HepG2 (cell line): ENCODE measurements at regions not wholly inside any gene's neighbourhood (a gene's known extent, or its start where the extent isn't known, plus 50 kb on each side); places are given as distances from the start of the nearest gene placed in this dataset.

Experiments
- ATAC-seq: fragments of 200-7000 bp; cut with Tn5 transposase; 3 replicates; pipeline ENCODE4 v1.9.1; 2020; ENCODE audit warnings: mild to moderate bottlenecking, moderate library complexity
- BruUV-seq: library from RNA; stranded (reverse); fragments of 400-500 nt; replicated peaks from 2 replicates; lab custom pipeline; 2021; lab: Mats Ljungman, UMichigan
- CTCF ChIA-PET: fragments of 300-600 bp; formaldehyde crosslinking; extraction: SDS; loops from one replicate; lab custom pipeline; 2021; ENCODE audit warnings: low total read pairs, inconsistent platforms, low intra/inter-chr PET ratio; lab: Yijun Ruan, JAX
- POLR2A ChIA-PET: fragments of 350-600 bp; sonication (Branson Sonifier 250); formaldehyde crosslinking; loops from one replicate; lab custom pipeline; 2020; ENCODE audit warnings: antibody characterized with exemption, inconsistent platforms; lab: Yijun Ruan, JAX
- DNase-seq: peaks from one replicate; pipeline ENCODE4 v3.0.0-alpha.2; 2015; ENCODE audit warnings: low spot score
- FAIRE-seq: peaks from 3 replicates; lab custom pipeline; 2011; peaks lifted over from hg19 to GRCh38; lab: Jason Lieb, UNC
- H2AFZ ChIP-seq: one replicate; pipeline ENCODE4 v1.6.1; 2011; ENCODE audit warnings: low read length, inconsistent platforms
- H3K27ac ChIP-seq: fragments of 300-600 bp; 3 replicates; pipeline ENCODE4 v1.8.0; 2011; ENCODE audit warnings: mixed run types, mild to moderate bottlenecking, mixed read lengths, low read length, inconsistent platforms; ENCODE audit not compliant: insufficient read depth; ENCODE audit errors: extremely low read length
- H3K27me3 ChIP-seq, 2 experiments: fragments of 200-600 bp in 1 of 2; 2 replicates in 1 of 2; 3 replicates in 1 of 2; pipeline versions ENCODE4 v1.6.0 to v1.8.0; 2011; ENCODE audit warnings: low read length in 2 of 2, mild to moderate bottlenecking in 2 of 2, moderate library complexity in 2 of 2, inconsistent platforms in 1 of 2; ENCODE audit not compliant: insufficient read depth in 2 of 2, control insufficient read depth in 1 of 2
- H3K36me3 ChIP-seq, 2 experiments: fragments of 200-600 bp in 1 of 2; replicated peaks in 1 of 2; 2 replicates in 1 of 2; 3 replicates in 1 of 2; pipeline versions ENCODE4 v1.5.1 to v1.8.0; 2011; ENCODE audit warnings: low read length in 2 of 2, inconsistent platforms in 1 of 2; ENCODE audit not compliant: insufficient read depth in 2 of 2, control insufficient read depth in 1 of 2
- H3K4me1 ChIP-seq: 2 replicates; pipeline ENCODE4 v1.5.1; 2012; ENCODE audit warnings: low read length, inconsistent platforms; ENCODE audit not compliant: insufficient read depth
- H3K4me2 ChIP-seq: 2 replicates; pipeline ENCODE4 v1.6.0; 2011; ENCODE audit warnings: low read depth, low read length, inconsistent platforms
- H3K4me3 ChIP-seq, 3 experiments: fragments of 200-600 bp in 1 of 3; sonication (generic), shearing (Covaris generic) in 1 of 3; replicated peaks in 1 of 3; 2 replicates each; pipeline ENCODE4 v1.5.1; 2011 to 2016; ENCODE audit warnings: low read length in 3 of 3, inconsistent platforms in 2 of 3, low read depth in 2 of 3, mild to moderate bottlenecking in 2 of 3, control low read depth in 1 of 3, mixed read lengths in 1 of 3; ENCODE audit not compliant: insufficient read depth in 1 of 3
- H3K79me2 ChIP-seq: one replicate; pipeline ENCODE4 v1.6.1; 2011; ENCODE audit warnings: low read length, inconsistent platforms; ENCODE audit not compliant: insufficient read depth
- H3K9ac ChIP-seq: 2 replicates; pipeline ENCODE4 v1.6.0; 2011; ENCODE audit warnings: mild to moderate bottlenecking, low read depth, low read length, inconsistent platforms; ENCODE audit not compliant: insufficient read depth
- H3K9me3 ChIP-seq: 2 replicates; pipeline ENCODE4 v1.5.1; 2012; ENCODE audit warnings: mild to moderate bottlenecking, low read length
- H4K20me1 ChIP-seq: 2 replicates; pipeline ENCODE4 v1.6.0; 2011; ENCODE audit warnings: inconsistent platforms, mild to moderate bottlenecking, low read length, moderate library complexity; ENCODE audit not compliant: insufficient read depth
- ARID2 ChIP-seq: sonication (generic); formaldehyde crosslinking; IDR thresholded peaks from 2 replicates; pipeline ENCODE4 v1.8.1; 2022; ENCODE audit warnings: mild to moderate bottlenecking, missing genetic modification reagents, borderline replicate concordance
- DPF2 ChIP-seq: sonication (generic); formaldehyde crosslinking; IDR thresholded peaks from 2 replicates; pipeline ENCODE4 v1.4.0; 2020; ENCODE audit warnings: mild to moderate bottlenecking, low read depth, missing genetic modification reagents, borderline replicate concordance
- MED8 ChIP-seq: sonication (generic); formaldehyde crosslinking; IDR thresholded peaks from 2 replicates; pipeline ENCODE4 v1.8.1; 2023; ENCODE audit warnings: mild to moderate bottlenecking, missing genetic modification reagents; ENCODE audit not compliant: insufficient replicate concordance
- MEIS2 ChIP-seq: sonication (generic); formaldehyde crosslinking; IDR thresholded peaks from 2 replicates; pipeline ENCODE4 v1.9.0; 2021; ENCODE audit warnings: mild to moderate bottlenecking, missing genetic modification reagents
- RCOR2 ChIP-seq: IDR thresholded peaks from 2 replicates; pipeline ENCODE4 v1.6.1; 2016; ENCODE audit warnings: missing biosample characterization, missing genetic modification reagents
- STAG1 ChIP-seq: sonication (generic); formaldehyde crosslinking; IDR thresholded peaks from 2 replicates; pipeline ENCODE4 v1.4.0; 2020; ENCODE audit warnings: missing genetic modification reagents
- TAF1 ChIP-seq: sonication (generic); formaldehyde crosslinking; IDR thresholded peaks from 2 replicates; pipeline ENCODE4 v1.4.0; 2020; ENCODE audit warnings: missing genetic modification reagents
- THAP11 ChIP-seq: IDR thresholded peaks from 2 replicates; pipeline ENCODE4 v1.6.1; 2016; ENCODE audit warnings: missing biosample characterization, missing genetic modification reagents
- WIZ ChIP-seq: sonication (generic); formaldehyde crosslinking; IDR thresholded peaks from 2 replicates; pipeline ENCODE4 v1.5.1; 2020; ENCODE audit warnings: mild to moderate bottlenecking, missing genetic modification reagents
- ZEB1 ChIP-seq: IDR thresholded peaks from 2 replicates; pipeline ENCODE4 v1.6.1; 2012; ENCODE audit warnings: mild to moderate bottlenecking, low read depth, inconsistent platforms; ENCODE audit not compliant: insufficient replicate concordance
- ZKSCAN1 ChIP-seq: fragments of 150-350 bp; IDR thresholded peaks from 2 replicates; pipeline ENCODE4 v1.6.1; 2014; ENCODE audit warnings: low read length
- ZKSCAN8 ChIP-seq: IDR thresholded peaks from 2 replicates; pipeline ENCODE4 v1.6.1; 2016; ENCODE audit warnings: borderline replicate concordance, missing genetic modification reagents, missing compliant biosample characterization
- WGBS: methylation state at CpG from one replicate; pipeline ENCODE4 v1.1.6; 2017; ENCODE audit warnings: low lambda C conversion rate; 5-methylcytosine and 5-hydroxymethylcytosine counted together
- in situ Hi-C: cut with HindIII; loops from 2 replicates; pipeline ENCODE4 v1.10.0; 2017; ENCODE audit warnings: low pct_unique_long_range_greater_than_20kb; ENCODE audit not compliant: extremely low pct_ligation_motif_present
- intact Hi-C: fragments of 100-400 bp; cut with micrococcal nuclease; formaldehyde crosslinking; loops from one replicate; pipeline ENCODE4 v1.10.0; 2022; ENCODE audit not compliant: unreplicated experiment
- TF ChIP-seq, protein P1 (sequence below): sonication (generic); formaldehyde crosslinking; IDR thresholded peaks from 2 replicates; pipeline ENCODE4 v1.5.0; 2020; ENCODE audit warnings: missing genetic modification reagents
- TF ChIP-seq, protein P2 (sequence below): sonication (generic); formaldehyde crosslinking; IDR thresholded peaks from 2 replicates; pipeline ENCODE4 v1.8.1; 2023; ENCODE audit warnings: missing genetic modification reagents, mild to moderate bottlenecking, borderline replicate concordance
- TF ChIP-seq, protein P3 (sequence below): sonication (generic); formaldehyde crosslinking; IDR thresholded peaks from 2 replicates; pipeline ENCODE4 v1.4.0; 2020; ENCODE audit warnings: missing genetic modification reagents

DNA sequence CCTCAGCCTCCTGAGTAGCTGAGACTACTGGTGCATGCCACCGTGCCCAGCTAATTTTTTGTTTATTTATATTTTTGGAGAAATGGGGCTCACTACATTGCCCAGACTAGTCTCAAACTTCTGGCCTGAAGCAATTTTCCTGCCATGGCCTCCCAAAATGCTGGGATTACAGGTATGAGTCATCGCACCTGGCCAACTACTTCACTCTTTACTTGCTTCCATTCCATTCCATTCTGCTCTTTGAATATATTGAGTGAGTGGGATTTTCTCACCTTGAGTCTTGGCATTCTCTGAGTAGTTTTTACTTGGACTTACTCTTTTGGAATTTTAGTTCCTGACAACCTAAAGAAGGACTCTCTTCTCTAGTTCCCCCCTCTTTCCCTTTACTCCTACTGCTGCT is 93.8 kb upstream of the UNC13C start:
- ATAC-seq (no peak), FAIRE-seq (no peak), DNase-seq (no peak)
- POLR2A ChIA-PET, result no interaction called here
- no peaks in the 10 kb centered on the region for H3K36me3 ChIP-seq
- CTCF ChIA-PET, result no interaction called here
- H3K27me3 ChIP-seq, result peaks cover 0 to 11% of the 10 kb centered on the region in 2 experiments; a peak in 2 of 5 replicates
- H2AFZ ChIP-seq, result no peak overlapping the region
- no peaks in the 10 kb centered on the region for H3K79me2 ChIP-seq
- 73% methylated on average over 2 of the region's 2 CpGs for WGBS
- no TSS peak for BruUV-seq
- no peak overlapping the region for H3K4me2 ChIP-seq
- in situ Hi-C loops (no loop called here), intact Hi-C loops (no loop called here)
- no peak overlapping the region for H3K27ac ChIP-seq
- H3K4me3 ChIP-seq, result no peak overlapping the region
- H3K9me3 ChIP-seq, result no peaks in the 10 kb centered on the region
- no peaks in the 10 kb centered on the region for H4K20me1 ChIP-seq
- H3K9ac ChIP-seq, result no peak overlapping the region
- H3K4me1 ChIP-seq, result no peaks in the 10 kb centered on the region
- TF ChIP-seq ZKSCAN1, result no peak
- no peak for TF ChIP-seq WIZ (CRISPR knock-in tag)
- no peak for TF ChIP-seq DPF2
- TF ChIP-seq, protein P1, sequence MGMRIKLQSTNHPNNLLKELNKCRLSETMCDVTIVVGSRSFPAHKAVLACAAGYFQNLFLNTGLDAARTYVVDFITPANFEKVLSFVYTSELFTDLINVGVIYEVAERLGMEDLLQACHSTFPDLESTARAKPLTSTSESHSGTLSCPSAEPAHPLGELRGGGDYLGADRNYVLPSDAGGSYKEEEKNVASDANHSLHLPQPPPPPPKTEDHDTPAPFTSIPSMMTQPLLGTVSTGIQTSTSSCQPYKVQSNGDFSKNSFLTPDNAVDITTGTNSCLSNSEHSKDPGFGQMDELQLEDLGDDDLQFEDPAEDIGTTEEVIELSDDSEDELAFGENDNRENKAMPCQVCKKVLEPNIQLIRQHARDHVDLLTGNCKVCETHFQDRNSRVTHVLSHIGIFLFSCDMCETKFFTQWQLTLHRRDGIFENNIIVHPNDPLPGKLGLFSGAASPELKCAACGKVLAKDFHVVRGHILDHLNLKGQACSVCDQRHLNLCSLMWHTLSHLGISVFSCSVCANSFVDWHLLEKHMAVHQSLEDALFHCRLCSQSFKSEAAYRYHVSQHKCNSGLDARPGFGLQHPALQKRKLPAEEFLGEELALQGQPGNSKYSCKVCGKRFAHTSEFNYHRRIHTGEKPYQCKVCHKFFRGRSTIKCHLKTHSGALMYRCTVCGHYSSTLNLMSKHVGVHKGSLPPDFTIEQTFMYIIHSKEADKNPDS (CRISPR knock-in tag), result no peak
- no peak for TF ChIP-seq STAG1
- TF ChIP-seq, all 625 proteins: peak for 0

DNA sequence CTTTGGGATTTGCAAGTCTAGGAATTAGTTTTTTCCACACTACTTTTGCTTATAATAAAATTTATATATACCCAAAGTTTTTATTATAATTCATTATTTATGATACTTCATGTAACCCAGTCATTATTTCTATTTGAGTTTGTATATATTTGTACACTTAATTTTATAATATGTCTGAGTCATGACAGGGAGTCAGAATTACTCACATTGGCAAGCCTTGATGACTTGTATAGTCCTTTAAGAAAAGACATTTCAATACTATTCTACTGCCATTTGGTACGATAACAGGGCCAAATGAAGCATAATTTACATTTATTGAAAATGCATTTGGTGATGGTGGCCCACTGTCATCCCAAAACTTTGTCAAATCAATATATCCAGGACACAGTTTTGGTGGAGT is 95.9 kb upstream of the UNC13C start:
- BruUV-seq, result no TSS peak
- Histone ChIP-seq H3K4me2 (no peak overlapping the region), H2AFZ (no peak overlapping the region), H3K27ac (no peak overlapping the region), H3K79me2 (no peaks in the 10 kb centered on the region), H3K36me3 (no peaks in the 10 kb centered on the region), H3K9me3 (no peaks in the 10 kb centered on the region), H3K4me3 (no peak overlapping the region), H3K4me1 (no peaks in the 10 kb centered on the region), H3K27me3 (peaks cover 0 to 11% of the 10 kb centered on the region in 2 experiments; a peak in 2 of 5 replicates), H4K20me1 (no peaks in the 10 kb centered on the region), H3K9ac (no peak overlapping the region)
- POLR2A ChIA-PET, result no interaction called here
- ATAC-seq, result no peak
- WGBS, result 0% methylated on average over 1 of the region's 1 CpG
- no peak for DNase-seq
- no peak for TF ChIP-seq ZEB1
- no peak for TF ChIP-seq THAP11
- no peak for TF ChIP-seq MEIS2 (CRISPR knock-in tag)
- TF ChIP-seq, protein P2, sequence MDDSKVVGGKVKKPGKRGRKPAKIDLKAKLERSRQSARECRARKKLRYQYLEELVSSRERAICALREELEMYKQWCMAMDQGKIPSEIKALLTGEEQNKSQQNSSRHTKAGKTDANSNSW (CRISPR knock-in tag), result no peak
- TF ChIP-seq MED8 (CRISPR knock-in tag), result no peak
- no peak for TF ChIP-seq ARID2 (CRISPR knock-in tag)
- no peak for TF ChIP-seq ZKSCAN8
- TF ChIP-seq, protein P3, sequence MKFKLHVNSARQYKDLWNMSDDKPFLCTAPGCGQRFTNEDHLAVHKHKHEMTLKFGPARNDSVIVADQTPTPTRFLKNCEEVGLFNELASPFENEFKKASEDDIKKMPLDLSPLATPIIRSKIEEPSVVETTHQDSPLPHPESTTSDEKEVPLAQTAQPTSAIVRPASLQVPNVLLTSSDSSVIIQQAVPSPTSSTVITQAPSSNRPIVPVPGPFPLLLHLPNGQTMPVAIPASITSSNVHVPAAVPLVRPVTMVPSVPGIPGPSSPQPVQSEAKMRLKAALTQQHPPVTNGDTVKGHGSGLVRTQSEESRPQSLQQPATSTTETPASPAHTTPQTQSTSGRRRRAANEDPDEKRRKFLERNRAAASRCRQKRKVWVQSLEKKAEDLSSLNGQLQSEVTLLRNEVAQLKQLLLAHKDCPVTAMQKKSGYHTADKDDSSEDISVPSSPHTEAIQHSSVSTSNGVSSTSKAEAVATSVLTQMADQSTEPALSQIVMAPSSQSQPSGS (CRISPR knock-in tag), result no peak
- TF ChIP-seq RCOR2 (CRISPR knock-in tag), result no peak
- TF ChIP-seq TAF1, result no peak
- in situ Hi-C loops, result no loop called here
- FAIRE-seq, result no peak
- CTCF ChIA-PET, result no interaction called here
- intact Hi-C loops, result no loop called here
